NOMO-1 (cell line): ENCODE measurements at regions not wholly inside any gene's neighbourhood (a gene's known extent, or its start where the extent isn't known, plus 50 kb on each side); places are given as distances from the start of the nearest gene placed in this dataset.

ENCODE experiments used
- DNase-seq, 2 experiments: peaks; one replicate each; lab custom pipeline; 2025; ENCODE audit not compliant: unreplicated experiment in 2 of 2; lab: John Stamatoyannopoulos, UW

DNA sequence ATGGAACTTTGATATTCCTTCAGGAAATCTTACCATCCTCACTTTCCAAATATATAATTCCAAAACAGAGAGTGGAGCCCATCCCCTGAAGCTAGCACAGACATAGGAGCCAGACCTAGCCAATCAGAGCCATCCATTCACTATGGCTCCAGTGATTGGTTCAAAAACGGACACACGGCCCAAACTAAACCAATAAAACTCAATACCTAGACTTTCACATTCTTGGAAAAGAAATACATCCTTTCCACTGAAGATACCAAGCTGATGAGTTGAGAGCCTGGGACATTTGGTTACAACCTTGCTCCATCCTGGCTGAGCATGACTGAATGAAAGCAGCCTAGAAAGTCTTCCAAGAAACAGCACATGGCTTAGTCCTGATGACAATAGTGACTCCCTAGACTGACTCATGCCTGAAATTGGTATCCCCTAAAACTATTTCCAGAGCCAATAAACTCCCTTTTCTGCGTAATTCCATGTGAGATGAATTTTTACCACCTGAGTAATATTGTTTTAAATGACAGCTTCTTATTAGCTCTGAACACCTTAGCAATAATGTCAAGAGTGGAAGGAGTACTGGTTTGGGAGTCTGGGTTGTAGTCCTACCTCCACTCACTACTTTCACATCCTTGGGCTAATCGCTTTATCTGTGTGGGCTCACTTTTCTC, 189.6 kb upstream of the LNX1 start:
- DNase-seq: no peak

DNA sequence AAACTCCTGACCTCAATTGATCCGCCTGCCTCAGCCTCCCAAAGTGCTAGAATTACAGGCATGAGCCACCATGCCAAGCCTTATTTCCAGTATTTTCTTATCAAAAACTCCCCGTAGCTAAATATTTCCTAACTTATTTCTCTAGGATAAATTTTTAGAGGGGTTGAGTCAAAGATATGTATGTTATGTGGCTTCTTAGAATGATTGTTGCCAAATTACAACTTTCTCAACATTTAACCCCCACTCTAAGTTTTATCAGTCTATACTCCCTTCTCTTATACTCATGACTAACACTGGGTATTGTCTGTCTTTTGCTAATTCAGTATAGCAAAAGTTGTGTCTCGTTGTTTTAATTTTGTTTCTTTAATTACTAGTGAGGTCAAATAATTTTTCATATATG, 187.7 kb upstream of the LNX1 start:
- no peak for DNase-seq

DNA sequence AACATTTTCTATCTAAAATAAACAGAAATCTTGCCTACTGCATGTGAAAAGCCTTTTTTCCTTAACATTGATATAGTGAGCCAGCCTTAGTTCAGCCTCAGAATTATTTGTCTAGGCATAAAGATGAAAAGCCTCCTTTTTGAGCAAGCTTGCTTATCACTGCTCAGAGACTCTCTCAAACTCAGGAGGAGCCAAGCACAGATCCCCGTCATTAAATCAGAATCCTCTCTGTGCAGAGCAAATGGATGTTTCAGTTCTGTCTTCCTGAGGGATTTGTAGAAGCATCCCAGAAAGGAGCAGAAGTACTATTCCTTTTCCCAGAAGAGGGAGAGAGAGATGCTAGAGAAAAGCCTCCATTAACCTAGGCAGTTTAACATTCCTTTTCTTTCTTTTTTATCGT, 186.9 kb upstream of the LNX1 start:
- DNase-seq: no peak

DNA sequence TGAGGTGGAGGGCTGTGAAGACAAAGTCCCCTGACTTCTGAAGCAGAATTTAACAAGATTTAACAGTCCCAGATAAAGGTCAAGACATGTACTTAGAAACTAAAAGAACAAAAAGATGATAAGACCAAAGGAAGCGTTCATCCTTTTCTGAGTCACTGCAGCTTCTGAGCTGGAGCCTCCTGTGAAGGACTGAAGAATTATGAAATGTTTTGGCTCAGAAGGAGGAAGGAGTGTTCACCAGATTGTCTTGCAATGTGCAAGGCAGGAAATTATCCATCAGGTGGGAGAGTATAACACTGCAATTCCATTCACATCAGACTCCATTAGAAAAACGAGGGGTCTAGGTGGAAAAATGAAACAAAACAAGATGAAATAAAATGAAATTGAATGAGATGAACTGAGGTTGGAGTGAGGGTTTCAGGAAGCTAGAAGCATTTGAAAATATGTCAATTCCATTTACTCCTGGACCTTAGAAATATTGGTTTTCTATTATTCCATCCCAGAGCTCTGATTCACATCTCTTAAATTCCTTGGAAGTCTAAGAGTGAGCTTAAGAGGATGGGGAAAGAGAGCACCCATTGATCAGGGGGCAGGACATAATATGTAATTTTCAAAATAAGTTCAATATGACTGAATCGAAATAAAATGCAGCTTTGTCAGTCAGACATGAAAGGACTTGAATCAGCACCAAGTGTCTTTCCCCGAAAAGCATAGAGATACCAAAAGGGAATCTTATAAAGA, 186.1 kb upstream of the LNX1 start:
- DNase-seq: peak; percentile 26 to 60

DNA sequence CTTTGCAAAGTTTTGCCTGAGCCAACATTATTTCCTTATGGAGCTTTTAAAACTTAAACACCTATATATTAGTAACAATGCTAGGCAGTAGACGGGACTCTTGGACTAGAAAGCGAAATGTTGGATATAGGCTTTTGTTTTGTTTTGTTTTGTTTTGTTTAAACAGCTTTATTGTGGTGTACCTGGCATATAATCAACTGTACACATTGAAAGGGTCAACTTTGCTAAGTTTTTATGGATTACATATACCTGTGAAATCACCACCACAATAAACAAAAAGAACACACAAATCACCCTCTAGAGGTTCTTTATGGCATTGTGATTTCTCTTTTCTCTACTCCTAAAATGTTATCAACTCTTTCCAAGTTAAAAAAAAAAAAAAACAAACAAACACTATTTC, 184.9 kb upstream of the LNX1 start:
- DNase-seq: no peak

DNA sequence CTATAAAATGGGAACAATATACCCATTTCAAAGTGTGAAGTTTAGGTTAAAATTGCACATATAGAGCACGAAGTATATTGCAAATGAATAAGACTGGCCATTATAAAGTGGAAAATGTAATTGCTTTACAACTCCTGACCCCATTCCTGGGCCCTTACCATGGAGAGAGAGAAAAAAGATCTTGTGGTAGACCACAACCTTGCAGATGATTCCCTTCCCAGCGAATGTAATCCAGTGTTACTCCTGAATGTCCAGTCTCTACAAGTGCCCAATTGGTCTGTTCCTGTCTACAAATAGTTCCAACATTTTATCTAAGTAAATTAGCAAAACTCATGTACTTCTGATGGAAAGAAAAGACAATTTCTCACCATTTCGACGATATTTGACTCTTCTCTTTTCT, 184.1 kb upstream of the LNX1 start:
- DNase-seq: no peak

DNA sequence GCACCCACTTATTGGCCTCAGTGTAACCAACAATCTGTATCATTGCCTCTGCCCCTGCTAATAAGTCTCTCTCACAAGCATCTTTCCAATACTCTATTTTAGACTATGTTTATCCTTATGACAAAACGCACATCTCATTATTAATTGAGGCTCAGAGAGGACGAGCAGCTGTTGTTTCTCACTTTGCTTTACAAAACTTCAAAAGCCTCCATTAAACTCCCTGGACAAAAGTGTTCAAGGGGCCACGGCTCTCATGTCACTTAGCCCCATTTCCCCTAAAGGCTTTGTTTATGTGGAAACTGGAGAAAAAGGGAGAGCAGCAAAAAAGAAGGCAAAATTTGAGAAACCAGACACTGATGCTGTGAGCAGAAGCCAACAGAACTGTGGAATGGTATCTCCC, 180.0 kb upstream of the LNX1 start:
- no peak for DNase-seq

DNA sequence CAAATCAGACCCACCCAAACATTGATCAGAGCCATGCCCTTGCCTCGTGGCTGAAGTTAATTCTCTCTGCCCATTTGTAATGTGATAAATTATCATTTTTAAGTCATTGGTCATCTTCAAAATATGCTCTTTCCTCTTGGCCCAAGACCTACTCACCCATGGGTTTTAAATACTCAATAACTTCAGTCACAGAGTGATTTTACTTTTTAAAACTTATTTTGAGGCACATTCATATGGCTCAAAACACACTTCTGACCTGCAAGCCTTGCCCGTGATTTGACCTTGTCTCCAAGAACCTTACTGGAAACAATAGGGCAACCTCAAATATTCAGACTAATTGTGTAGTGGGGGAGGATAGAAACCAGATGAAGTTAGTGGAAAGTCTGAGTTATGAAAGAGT, 176.2 kb upstream of the LNX1 start:
- DNase-seq: no peak

DNA sequence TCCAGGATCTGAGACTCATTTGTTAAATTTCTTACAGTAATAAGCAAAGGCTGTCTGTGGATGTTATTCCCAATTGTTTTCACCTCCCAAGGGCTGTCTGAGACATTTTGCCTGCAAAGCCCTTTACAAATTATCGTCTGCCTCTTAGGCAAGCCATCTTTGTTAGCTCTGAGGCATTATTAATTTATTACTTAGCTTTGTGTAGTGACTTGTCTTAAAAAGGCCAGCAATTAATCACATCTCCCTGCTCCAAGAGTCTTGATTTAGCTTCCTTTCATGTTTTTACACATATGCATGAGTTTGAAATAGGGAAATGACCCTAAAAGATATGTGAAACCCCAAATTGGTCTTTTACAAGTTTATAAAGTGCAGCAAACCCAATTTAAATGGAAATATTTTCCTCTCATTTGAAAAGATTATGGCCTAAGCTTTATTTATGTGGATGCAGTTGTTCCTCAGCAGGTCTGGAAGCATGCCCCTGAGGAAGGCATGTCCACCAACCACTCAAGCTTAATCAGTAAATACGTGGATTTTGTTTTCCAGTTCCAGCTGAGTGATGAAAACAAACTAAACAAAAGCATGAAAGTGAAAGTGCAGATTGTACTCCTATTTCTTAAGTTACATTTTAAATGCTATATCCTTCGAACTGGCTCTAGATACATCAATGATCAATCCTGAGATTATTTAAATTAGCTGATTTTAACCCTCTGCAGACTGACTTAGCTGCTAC, 173.6 kb upstream of the LNX1 start:
- DNase-seq: no peak

DNA sequence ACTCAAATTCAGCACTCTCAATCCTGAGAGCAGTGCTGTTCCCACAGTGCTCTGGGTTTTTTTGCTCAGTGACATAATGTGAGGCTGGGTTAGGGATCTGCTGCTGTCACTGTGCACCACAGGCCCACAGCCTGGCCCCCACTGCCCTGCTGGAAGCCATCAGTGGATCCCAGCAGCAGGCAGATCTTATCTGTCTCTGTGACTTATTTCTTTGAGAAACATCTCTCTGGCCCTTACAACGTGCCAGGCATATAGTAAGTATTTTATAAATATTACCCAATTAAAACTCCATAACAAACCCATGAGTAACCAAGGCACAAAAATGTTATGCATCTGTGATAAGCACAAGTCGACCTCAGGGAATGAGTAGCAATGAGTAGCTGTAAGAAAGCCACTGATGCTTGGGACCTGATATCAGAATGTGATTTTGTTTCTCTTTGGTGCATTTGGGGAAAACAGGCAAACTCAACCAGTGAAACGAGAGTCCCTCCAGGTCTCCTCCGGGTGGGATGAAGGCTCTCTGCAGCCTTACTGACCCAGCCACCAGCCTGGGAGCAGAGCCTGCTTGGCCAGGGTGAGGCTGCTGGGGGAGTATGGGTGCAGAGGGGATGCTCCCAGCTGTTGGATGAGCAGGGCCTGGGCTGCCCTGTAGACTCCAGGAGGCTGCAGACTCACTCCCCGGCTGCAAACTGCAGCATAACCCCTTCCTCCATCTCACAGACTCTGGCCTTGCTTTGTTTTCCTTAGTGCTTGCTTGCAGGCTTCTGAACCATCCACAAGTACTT, 172.7 kb upstream of the LNX1 start:
- DNase-seq: no peak

DNA sequence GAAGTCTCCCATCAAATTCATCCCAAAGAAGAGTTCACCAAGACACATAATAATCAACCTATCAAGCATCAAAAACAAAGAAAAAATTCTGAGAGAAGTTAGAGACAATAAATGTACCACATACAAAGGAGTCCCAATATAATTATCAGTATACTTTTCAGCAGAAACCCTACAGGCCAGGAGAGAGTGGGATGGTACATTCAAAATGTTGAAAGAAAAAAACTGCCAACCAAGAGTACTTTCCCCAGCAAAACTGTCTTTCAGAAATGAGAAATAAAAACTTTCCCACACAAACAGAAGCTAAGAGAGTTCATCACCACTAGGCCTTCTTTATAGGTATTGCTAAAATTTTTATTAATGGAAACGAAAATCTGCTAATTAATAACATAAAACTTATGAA, 164.4 kb upstream of the LNX1 start:
- DNase-seq: no peak

DNA sequence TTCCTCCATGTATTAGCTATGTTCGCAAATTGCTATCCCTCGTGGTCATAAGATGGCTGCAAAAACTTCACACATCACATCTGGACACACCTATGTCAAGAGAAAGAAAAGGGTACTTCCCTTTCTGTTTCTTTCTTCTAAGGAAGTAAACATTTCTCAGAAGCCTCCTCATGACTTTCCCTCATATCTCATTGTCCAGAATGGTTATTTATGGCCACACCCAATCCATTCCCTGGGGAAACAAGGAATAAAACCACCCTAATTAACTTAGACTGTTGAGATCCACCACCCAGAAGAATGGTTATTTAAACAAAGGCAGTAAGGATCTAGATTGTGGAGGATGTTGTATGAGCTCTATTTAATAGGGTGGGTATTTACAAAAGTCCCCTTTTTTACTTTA, 160.8 kb upstream of the LNX1 start:
- no peak for DNase-seq

DNA sequence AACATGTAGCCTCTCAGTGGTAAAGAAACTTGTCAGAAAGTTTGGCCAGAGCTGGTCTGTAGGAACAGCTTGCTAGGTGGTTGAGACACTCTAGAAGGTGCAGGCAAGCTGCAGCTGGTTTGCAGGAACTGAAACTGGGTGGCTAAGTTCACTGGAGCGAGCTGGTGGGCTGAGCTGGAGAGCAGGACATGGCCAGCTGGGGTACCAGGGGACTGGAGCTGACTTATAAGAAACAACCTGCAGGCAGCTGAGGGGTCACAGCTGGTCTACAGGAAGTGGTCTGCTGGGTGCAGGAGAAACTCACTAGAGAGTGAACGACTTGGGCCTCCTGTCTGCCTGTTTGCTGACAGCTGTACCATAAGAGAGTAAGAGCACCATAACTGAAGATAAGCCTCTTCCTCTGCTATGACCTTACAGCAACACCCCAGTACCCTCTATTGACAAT, 157.1 kb upstream of the LNX1 start:
- DNase-seq: peak; percentile 82 to 92

DNA sequence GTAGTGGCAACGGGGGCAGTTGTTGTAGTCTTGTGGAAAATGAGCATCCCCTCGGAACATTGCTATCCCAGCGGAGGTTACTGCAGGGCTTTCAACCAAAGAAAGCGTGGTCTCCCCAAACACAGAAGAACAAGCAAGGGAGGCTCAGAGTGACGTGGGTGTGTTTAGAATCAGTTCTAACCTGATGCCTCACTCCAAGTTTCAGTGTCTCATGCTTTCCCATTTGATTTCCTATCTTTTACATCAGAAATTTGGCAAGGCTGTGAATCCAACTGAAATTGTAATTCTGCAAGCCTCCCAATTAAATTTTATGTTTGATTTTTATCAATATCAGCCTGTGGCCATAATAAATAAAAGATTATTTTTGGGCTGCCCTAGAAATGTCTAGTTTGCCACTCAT, 156.1 kb upstream of the LNX1 start:
- DNase-seq: no peak

DNA sequence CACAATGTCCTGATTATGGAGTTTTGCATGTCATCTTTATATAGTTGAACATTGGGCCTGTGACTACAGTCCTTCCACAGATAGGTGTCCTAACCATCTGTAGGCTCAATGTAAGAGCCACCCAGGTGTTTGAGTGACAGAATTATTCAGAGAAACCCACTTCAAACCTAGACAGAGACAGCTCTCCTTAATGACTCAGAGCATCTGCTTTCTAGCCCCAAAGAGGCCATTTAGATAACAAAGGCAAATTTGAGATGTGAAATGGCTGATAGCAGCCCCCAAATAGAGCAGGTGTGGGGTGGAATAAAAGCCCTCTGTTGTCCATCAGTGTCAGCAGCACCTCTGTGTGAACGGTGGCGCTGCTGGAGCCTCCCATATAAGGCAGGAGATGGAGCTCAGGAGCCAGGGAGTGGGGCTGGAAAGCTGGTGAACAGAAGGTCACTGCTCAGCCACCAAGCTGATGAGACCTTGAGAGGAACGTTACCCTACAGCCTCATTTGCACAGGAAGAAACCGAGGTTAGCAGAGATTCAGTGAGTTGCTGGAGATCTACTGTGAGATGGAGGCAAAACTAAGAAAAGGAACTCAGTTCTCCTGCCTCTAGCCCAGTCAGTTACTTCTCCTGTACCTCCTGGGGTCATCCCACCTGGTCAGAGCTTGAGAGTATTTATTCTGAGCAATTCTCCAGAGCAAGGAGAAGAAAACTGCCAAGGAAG, 153.3 kb upstream of the LNX1 start:
- DNase-seq: no peak

DNA sequence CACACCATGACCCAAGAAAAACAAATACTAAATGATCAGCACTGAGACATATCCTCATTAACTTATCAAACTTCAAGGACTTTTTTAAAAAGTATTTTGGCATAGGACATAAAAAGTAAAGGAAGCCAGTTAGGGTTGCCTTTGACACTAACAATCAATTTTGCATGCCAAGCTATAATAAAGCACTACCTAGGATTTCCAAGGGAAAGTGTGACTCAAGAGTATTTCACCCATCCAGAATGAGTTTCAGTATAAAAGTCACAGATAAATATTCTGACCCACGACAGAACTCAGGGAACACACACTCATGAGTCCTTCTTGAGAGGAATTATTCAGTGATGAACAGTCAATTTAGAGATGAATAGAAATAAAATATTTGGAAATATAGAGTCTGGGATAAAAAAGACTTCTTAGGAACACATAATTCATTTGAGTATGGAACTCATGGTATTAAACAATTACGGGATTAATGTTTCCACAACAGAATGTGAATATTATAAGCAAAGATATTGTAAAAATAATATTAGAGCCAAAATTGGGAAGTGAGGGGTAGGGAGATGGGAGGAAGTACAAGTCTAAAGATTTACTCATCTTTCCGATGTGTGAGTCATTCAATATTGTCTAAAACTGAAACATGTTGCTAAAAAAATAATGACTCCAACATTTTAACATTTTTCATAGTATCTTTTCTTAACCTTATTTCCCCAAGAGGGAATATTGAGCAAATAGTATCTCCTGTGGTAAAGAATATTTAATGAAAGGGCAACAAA, 143.5 kb upstream of the LNX1 start:
- DNase-seq: peak; percentile 60 to 65

DNA sequence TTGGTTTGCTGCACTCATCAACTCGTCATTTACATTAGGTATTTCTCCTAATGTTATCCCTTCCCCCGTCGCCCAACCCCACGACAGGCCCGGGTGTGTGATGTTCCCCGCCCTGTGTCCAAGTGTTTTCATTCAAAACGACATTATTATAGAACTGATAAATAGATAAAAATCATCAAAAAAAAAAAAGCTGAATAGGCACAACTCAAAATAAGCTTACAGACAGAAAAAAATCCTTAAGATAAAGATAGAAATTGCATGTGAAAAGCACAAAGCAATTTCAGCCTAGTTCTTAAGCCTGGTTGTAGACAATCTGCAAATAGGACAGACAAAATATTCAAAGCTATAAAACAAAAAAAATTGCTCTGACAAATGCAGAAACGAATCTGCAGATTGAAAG, 142.9 kb upstream of the LNX1 start:
- no peak for DNase-seq

DNA sequence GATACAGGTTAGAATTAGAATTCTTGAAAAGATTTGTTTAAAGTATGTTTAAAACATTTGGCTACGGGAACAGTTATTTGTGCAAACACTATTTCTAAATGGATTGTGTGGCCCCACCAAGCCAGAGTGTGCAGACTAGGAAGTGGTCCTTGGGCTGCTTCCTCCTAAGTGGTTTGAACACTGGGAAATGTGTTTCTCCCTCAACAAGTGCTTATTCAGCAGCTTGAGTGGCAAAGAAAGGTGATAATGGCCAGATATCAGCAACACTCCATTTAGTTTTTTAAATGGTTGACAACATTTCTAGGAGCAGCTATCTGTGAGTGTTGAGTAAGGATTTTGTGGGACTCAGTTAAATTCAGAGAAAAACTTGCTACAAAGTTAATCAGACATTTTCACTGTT, 141.4 kb upstream of the LNX1 start:
- no peak for DNase-seq

DNA sequence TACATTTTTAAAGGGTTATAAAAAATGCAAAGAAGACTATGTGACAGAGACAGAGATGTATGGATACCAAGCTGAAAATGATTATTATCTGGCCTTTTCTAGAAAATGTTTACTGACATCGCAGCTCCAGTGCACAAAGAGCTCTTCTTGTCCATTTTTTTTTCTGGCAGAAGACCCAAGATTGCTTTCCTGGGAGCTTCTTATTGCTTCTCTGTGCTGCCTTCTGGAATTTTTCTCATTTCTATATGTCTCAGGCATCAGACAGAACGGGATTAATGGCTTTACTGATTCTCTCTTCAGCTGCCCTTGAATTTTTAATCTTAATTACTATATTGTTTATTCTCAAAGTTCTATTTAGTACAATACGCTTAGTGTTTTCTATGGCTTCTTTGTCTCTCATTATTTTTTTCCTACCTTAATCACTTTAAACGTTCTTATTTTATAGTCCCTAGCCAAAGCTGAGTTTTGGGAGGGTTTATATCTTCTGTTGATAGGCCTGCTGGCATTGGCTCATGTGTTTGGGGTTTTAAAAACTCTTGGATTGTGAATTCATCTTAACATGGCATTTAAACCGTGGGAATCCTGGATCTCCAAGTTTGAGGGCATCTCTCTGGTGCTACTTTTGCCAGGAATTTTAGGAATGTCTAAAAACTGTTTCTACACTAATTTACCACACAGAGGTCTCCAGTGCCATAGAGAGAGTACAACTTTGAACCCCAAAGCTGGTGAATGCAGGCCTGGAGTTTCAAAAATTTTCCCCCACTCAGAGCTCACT, 138.9 kb upstream of the LNX1 start:
- no peak for DNase-seq
